HG02571 (cell line): ENCODE measurements at regions not wholly inside any gene's neighbourhood (a gene's known extent, or its start where the extent isn't known, plus 50 kb on each side); places are given as distances from the start of the nearest gene placed in this dataset.

Experiments used
- ATAC-seq: cut with Tn5 transposase; IDR thresholded peaks from one replicate; pipeline ENCODE4 v1.9.1; 2021; ENCODE audit warnings: mild to moderate bottlenecking, moderate library complexity; ENCODE audit not compliant: unreplicated experiment

- no peak for ATAC-seq
Measured at GRCh38 chr14:61226015-61226654, 55.0 kb downstream of the TMEM30B start.

- ATAC-seq = no peak
Measured at GRCh38 chr14:61225344-61225743, 55.8 kb downstream of the TMEM30B start.

GRCh38 chr14:61223552-61223951 is 57.6 kb downstream of the TMEM30B start:
- ATAC-seq = no peak

DNA sequence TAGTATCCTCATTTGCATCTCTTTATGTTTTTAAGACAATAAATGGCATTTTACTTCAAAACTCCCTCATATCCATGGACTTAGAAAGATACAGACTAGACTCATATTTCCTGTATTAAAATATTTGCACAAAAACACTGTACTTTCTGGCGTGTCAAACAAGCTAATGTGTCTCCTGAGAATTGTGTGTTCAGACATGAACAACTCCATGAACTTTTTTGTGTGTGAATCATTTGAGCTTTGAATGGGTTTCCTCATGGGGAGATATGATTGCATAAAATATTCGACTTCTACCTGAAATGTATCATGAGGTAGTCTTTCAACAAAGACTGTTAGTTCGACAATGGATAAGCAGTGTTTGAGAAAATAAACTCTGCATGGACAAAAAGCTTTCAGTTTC is 58.8 kb downstream of the TMEM30B start:
- no peak for ATAC-seq

GRCh38 chr14:61221906-61222305 is 59.2 kb downstream of the TMEM30B start:
- no peak for ATAC-seq

DNA sequence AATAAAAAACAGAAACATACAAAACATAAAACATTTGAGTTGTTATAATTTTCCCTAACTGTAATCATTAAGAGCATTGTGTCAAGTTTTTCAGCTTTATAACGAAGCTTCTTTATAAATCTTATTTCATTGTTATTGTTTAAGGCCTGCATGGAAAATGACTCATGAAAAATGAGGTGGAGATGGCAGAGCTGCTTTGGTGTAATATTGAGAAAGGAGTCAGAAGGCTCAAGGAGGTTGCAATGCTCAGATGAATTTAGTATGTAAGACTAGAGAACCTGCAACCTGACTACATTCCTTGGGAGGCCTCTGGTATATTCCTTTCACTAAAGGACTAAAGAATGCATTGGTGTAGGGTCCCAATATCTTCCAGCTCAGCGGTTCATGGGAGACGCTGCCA is 61.5 kb downstream of the TMEM30B start:
- ATAC-seq = no peak

DNA sequence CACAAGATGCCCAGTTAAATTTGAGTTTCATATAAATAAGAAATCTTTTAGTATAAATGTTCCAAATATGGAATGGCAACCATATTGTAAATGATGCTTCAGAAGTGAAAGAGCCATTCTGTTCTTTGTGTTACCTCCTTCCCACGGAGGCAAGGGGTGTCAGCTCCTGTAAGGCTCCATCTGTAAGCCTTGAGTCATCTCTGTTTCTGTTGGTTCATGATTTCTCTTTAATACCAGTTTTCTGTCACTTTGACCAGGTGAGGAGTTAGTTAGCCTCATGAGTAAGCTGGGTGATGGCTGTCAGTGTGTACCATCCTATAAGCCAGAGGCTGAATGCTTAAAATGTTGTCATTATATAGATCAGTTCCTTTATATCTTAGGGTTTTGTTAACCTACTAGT is 61.9 kb downstream of the TMEM30B start:
- no peak for ATAC-seq

DNA sequence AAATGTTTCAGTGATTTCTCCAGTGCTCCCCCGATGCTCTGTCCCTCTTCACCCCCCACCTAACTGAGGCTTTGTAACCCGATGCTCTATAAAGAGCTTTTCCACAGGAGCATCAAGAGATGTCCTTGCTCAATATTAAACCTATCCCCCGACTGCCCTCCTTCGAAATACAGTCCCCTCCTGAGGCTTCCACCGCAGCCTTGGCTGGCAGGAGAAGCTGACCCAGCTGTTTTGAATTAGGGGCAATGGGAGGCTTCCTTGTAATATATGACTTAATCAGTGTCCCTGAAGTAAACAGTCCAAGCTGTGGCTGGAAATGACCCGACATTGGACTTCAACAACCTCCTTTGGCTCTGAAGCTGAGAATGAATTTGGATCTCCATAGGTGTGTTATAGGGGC is 62.4 kb downstream of the TMEM30B start:
- no peak for ATAC-seq

- ATAC-seq = no peak
Measured at GRCh38 chr14:61218157-61218556, 63.0 kb downstream of the TMEM30B start.

DNA sequence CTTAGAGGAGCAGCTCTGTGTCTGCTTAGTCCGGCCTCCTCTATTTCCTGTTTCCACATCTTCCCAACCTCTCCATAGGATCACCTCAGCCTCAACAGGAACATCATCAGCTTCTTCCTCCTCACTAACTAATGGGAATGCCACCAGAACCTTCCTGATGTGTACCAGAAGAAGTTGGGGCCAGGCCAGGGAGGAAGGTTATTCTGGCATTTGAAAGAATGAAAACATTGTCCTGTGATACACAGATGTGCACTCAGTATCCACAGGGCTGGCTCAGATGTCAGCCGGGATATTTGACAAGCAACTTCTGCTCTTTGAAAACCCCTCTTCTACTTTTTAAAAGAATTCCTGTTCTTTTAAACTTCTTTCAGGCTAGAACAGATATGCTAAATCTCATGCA is 63.6 kb downstream of the TMEM30B start:
- ATAC-seq = no peak

GRCh38 chr14:61215222-61216020 is 65.7 kb downstream of the TMEM30B start:
- ATAC-seq = no peak

DNA sequence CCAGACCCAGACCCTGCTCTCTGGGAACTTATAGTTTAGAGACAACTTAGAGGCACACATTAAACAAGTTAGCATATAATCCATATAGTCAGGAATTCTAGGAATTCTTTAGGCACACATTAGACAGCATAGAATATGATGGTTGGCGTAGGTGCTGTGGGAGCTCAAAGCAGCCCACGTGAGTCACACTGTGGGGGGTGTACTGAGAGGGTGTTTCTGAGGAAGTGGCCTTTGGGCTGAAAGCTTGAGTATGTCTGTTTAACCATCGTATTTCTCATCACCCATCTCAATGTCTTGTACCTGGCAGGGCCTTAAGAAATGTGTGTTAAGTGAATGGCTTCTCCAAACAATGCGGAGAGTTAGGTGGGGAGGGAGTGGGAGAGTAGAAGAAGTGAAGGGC is 67.2 kb downstream of the TMEM30B start:
- no peak for ATAC-seq

DNA sequence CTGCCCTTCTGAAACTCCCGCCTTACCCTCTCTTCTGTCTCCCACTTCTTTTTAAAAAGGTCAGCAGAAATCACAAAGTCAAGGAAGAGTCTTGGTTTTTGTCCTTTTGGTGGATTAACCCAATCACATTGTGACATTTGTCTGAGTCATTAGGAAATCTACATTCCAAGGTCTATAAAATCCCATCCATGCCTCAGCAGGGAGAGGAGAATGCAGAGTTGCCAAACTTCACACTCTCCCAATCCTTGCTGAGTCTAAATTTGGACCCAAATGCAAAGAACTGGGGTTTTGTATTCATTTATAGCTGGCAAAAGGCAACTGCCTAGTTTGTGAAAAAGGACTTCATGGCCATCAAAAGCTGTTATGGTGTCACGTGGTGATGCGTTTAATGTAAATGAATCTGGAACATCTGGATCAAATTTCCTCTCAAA is 67.9 kb downstream of the TMEM30B start:
- ATAC-seq = no peak

- ATAC-seq = no peak
Measured at GRCh38 chr14:61212546-61212945, 68.6 kb downstream of the TMEM30B start.

DNA sequence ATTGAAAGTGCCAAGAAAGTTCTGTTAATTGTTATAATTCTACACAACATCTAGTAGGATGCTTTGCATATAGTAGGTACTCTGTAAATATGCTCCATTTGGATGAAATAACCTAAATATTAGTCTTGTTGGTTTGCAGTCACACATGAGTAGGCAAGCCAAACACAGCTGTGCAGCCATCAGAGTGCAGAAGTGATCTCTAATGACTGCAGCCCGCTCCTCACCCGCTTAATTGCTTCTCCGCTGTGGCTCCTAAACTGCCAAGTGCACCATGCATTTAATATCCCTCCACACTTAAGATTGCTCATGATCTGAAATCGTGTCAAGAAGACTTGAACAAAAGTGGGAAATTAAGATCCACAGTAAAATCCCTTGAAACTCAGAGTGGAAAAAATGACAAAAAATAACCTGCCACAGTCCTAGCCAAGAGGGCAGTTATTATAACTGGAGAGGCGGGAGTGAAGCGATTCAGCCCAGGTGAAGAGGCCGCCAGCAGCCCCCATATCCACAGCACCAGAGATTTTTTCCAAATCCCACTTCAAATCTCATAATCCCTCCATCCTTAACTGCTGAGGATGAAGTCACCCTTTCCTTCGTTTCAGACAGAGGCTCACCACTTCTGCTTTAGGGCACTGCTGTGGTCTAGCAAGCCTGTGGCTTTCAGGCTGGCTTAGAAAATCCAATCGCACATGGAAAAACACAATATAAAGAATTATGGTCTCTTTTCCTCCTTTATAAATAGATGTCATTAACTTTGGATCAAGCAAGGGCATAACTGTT is 69.5 kb downstream of the TMEM30B start:
- no peak for ATAC-seq

DNA sequence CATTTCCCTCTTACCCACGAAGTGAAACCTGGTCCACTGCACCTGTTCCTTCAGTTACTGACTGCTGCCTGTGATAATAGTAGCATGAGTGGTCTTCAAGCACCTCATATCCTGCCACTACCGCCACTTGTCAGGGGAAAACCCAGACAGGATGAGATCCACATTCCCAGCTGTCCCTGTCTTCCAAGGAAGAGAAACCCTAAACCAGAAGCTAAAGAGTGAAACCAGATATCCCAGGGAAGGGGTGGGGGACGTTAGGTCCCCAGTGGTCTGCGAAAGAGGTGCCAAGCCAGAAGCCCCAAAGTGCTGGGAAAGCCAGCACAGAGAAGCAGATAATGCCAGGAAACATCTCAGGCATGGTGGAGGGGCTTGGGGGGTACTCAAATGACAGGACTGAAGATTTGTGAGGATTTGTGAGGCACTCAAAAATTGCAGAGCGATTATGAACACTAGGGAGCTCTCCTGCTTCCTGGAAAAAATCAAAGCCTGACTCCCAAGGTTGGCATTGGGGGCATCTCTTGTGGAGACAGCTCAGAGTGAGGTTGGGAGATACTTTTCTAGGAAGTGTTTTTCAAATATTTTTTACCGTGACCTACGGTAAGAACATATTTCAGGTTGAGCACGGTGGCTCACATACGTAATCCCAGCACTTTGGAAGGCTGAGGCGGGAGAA is 77.9 kb downstream of the TMEM30B start:
- ATAC-seq = no peak

DNA sequence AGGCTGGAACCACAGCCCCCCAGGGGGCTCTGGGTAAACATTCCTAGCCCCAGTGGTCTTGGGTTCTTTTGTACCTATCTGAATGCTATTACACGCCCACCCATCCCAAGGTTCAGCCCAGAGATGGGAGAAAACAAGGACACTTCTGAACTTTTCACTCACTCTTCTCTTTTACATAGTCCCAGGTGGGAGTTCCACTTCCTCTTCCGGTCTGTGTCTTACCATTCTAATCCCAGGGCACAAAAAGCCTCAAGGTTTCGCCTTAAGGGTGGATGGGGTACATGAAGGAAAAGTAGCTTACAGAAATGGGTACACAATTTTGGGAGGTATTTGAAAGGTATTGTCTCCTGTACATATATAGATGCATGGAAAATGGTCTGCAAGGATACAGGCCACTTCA is 79.0 kb downstream of the TMEM30B start:
- no peak for ATAC-seq

DNA sequence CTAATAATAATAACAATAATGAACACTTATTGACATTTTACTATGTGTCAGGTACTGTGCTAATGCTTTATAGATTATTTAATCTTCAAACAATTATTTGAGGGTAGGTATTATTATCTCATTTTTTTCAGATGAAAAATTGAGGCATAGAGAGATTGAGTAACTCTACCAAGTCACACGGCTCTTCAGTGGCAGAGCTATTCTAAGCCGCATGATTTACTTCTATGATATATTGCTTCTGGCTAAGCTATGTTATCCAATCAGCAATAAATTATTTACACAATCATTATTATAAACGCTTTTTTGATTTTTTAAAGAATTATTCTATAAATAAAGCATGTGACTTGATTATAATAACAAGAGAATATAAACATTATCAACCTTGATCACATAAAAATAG is 80.0 kb downstream of the TMEM30B start:
- ATAC-seq = no peak

DNA sequence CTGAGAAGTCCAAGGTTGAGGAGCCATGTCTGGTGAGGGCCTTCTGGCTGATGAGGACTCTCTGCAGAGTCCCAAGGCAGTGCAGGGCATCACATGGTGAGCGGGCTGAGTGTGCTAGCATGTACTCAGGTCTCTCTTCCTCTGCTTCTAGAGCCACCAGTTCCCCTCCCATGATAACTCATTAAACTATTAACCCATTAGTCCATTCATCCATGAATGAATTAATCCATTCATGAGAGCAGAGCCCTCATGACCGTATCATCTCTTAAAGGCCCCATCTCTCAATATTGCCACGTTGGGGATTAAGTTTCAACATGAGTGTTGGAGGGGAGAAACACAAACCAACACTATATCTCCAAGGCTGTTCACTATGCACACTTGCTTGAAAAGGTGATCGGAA is 83.7 kb downstream of the TMEM30B start:
- no peak for ATAC-seq

GRCh38 chr14:61196792-61197191 is 84.3 kb downstream of the TMEM30B start:
- ATAC-seq = no peak

- ATAC-seq = no peak
Measured at GRCh38 chr14:61196034-61196433, 85.1 kb downstream of the TMEM30B start.
